Mesenchymal stem cell (in vitro differentiated cells and primary cell): ENCODE measurements at regions not wholly inside any gene's neighbourhood (a gene's known extent, or its start where the extent isn't known, plus 50 kb on each side); places are given as distances from the start of the nearest gene placed in this dataset.

Experiments
- DNase-seq: peaks from one replicate; pipeline ENCODE4 v3.0.0-alpha.2; 2013
- H2AFZ ChIP-seq: one replicate; pipeline ENCODE4 v1.6.1; 2013; ENCODE audit warnings: low read depth, mild to moderate bottlenecking, control low read depth, inconsistent platforms, low read length, moderate library complexity
- H2AK5ac ChIP-seq: 2 replicates; pipeline ENCODE4 v1.6.1; 2013; ENCODE audit warnings: low read length, moderate library complexity, mild to moderate bottlenecking, inconsistent platforms; ENCODE audit not compliant: severe bottlenecking
- H2BK120ac ChIP-seq: one replicate; pipeline ENCODE4 v1.6.1; 2013; ENCODE audit warnings: low read depth, mild to moderate bottlenecking, inconsistent platforms, low read length, moderate library complexity
- H2BK12ac ChIP-seq, 2 experiments: one replicate each; pipeline ENCODE4 v1.6.1; 2013; ENCODE audit warnings: inconsistent platforms in 2 of 2, low read length in 2 of 2, mild to moderate bottlenecking in 2 of 2, moderate library complexity in 2 of 2, control low read depth in 1 of 2
- H2BK15ac ChIP-seq: one replicate; pipeline ENCODE4 v1.6.1; 2013; ENCODE audit warnings: mild to moderate bottlenecking, low read depth, inconsistent platforms; ENCODE audit not compliant: poor library complexity, severe bottlenecking
- H2BK5ac ChIP-seq: 2 replicates; pipeline ENCODE4 v1.6.1; 2013; ENCODE audit warnings: low read depth, mild to moderate bottlenecking, low read length, control low read depth, inconsistent platforms; ENCODE audit not compliant: poor library complexity, severe bottlenecking
- H3K14ac ChIP-seq, 2 experiments: one replicate each; pipeline ENCODE4 v1.6.1; 2013; ENCODE audit warnings: inconsistent platforms in 2 of 2, low read length in 2 of 2, control low read depth in 1 of 2, mild to moderate bottlenecking in 1 of 2, moderate library complexity in 1 of 2
- H3K18ac ChIP-seq, 2 experiments: one replicate each; pipeline ENCODE4 v1.6.1; 2013; ENCODE audit warnings: inconsistent platforms in 2 of 2, low read length in 2 of 2, control low read depth in 1 of 2, low read depth in 1 of 2, mild to moderate bottlenecking in 1 of 2
- H3K23ac ChIP-seq, 2 experiments: one replicate each; pipeline ENCODE4 v1.6.1; 2013; ENCODE audit warnings: inconsistent platforms in 2 of 2, low read length in 2 of 2, mild to moderate bottlenecking in 2 of 2, moderate library complexity in 2 of 2, control low read depth in 1 of 2
- H3K27ac ChIP-seq: 2 replicates; pipeline ENCODE4 v1.5.1; 2013; ENCODE audit warnings: mild to moderate bottlenecking, moderate library complexity, low read length, control low read depth, inconsistent platforms; ENCODE audit not compliant: poor library complexity, severe bottlenecking
- H3K27me3 ChIP-seq, 2 experiments: 2 replicates each; pipeline versions ENCODE4 v1.6.1 to v1.7.0; 2013; ENCODE audit warnings: low read length in 2 of 2, mild to moderate bottlenecking in 2 of 2, moderate library complexity in 2 of 2, control low read depth in 1 of 2, inconsistent platforms in 1 of 2; ENCODE audit not compliant: control insufficient read depth in 1 of 2, insufficient read depth in 1 of 2
- H3K36me3 ChIP-seq, 2 experiments: 2 replicates each; pipeline versions ENCODE4 v1.6.1 to v1.7.0; 2013; ENCODE audit warnings: low read length in 2 of 2, control low read depth in 1 of 2, inconsistent platforms in 1 of 2, low read depth in 1 of 2, mild to moderate bottlenecking in 1 of 2; ENCODE audit not compliant: insufficient read depth in 2 of 2, control insufficient read depth in 1 of 2
- H3K4ac ChIP-seq, 2 experiments: one replicate each; pipeline ENCODE4 v1.6.1; 2013; ENCODE audit warnings: inconsistent platforms in 2 of 2, low read length in 2 of 2, mild to moderate bottlenecking in 2 of 2, moderate library complexity in 2 of 2, control low read depth in 1 of 2, low read depth in 1 of 2
- H3K4me1 ChIP-seq: 2 replicates; pipeline ENCODE4 v1.6.1; 2013; ENCODE audit warnings: low read depth, low read length, control low read depth; ENCODE audit not compliant: control insufficient read depth, insufficient read depth
- H3K4me2 ChIP-seq: 2 replicates; pipeline ENCODE4 v1.6.1; 2013; ENCODE audit warnings: low read length, mild to moderate bottlenecking, inconsistent platforms; ENCODE audit not compliant: poor library complexity, severe bottlenecking
- H3K4me3 ChIP-seq, 2 experiments: 2 replicates each; pipeline versions ENCODE4 v1.5.1 to v1.7.0; 2013; ENCODE audit warnings: low read length in 2 of 2, mild to moderate bottlenecking in 2 of 2, control low read depth in 1 of 2, low read depth in 1 of 2; ENCODE audit not compliant: insufficient read depth in 1 of 2
- H3K79me1 ChIP-seq: replicated peaks from 2 replicates; pipeline ENCODE4 v1.6.1; 2013; ENCODE audit warnings: mild to moderate bottlenecking, control low read depth, low read length, inconsistent platforms; ENCODE audit not compliant: poor library complexity, severe bottlenecking
- H3K9ac ChIP-seq: 2 replicates; pipeline ENCODE4 v1.7.0; 2013; ENCODE audit warnings: mild to moderate bottlenecking, low read length, moderate library complexity
- H3K9me3 ChIP-seq: 2 replicates; pipeline ENCODE4 v1.7.0; 2013; ENCODE audit warnings: mild to moderate bottlenecking, low read length; ENCODE audit not compliant: control insufficient read depth
- H4K8ac ChIP-seq: one replicate; pipeline ENCODE4 v1.6.1; 2013; ENCODE audit warnings: inconsistent platforms, mild to moderate bottlenecking, low read length, moderate library complexity
- H4K91ac ChIP-seq: one replicate; pipeline ENCODE4 v1.6.1; 2013; ENCODE audit warnings: mild to moderate bottlenecking, low read length, inconsistent platforms
- WGBS: methylation state at CpG from one replicate; pipeline ENCODE4 v1.1.7; 2013; ENCODE audit warnings: mixed read lengths; 5-methylcytosine and 5-hydroxymethylcytosine counted together

GRCh38 chr6:67896476-67896875 is 738.6 kb upstream of the ADGRB3 start:
- Histone ChIP-seq H3K9me3 (peaks cover 11% of the 10 kb centered on the region), H4K91ac (no peak overlapping the region), H3K23ac (no peak overlapping the region), H3K79me1 (no peaks in the 10 kb centered on the region), H3K4me2 (no peak overlapping the region), H3K4me1 (no peaks in the 10 kb centered on the region), H2BK120ac (no peak overlapping the region), H3K4me3 (no peak overlapping the region), H2BK15ac (no peak overlapping the region), H2BK5ac (no peak overlapping the region), H2AFZ (no peak overlapping the region), H2BK12ac (no peak overlapping the region), H3K27me3 (no peaks in the 10 kb centered on the region), H3K18ac (no peak overlapping the region), H2AK5ac (no peak overlapping the region), H3K4ac (no peak overlapping the region), H3K14ac (peak overlapping the region in 1 of 2 experiments; percentile 55), H3K36me3 (no peaks in the 10 kb centered on the region), H4K8ac (no peak overlapping the region), H3K9ac (no peak overlapping the region), H3K27ac (no peak overlapping the region)
- no CpG with 5 or more reads among the region's 1 CpG for WGBS
- DNase-seq, result peak; percentile 48

- H3K18ac ChIP-seq, result no peak overlapping the region
- H2BK12ac ChIP-seq, result no peak overlapping the region
- H3K4ac ChIP-seq, result no peak overlapping the region
- H3K9me3 ChIP-seq, result peaks cover 8% of the 10 kb centered on the region
- no peak overlapping the region for H2AK5ac ChIP-seq
- WGBS, result no CpG with 5 or more reads among the region's 2 CpGs
- no peak overlapping the region for H3K4me3 ChIP-seq
- H2AFZ ChIP-seq, result no peak overlapping the region
- H4K8ac ChIP-seq, result no peak overlapping the region
- no peaks in the 10 kb centered on the region for H3K36me3 ChIP-seq
- peak; percentile 2 for DNase-seq
- H3K9ac ChIP-seq, result no peak overlapping the region
- no peak overlapping the region for H4K91ac ChIP-seq
- no peak overlapping the region for H2BK15ac ChIP-seq
- H3K27me3 ChIP-seq, result no peaks in the 10 kb centered on the region
- H2BK120ac ChIP-seq, result no peak overlapping the region
- no peak overlapping the region for H3K4me2 ChIP-seq
- no peak overlapping the region for H3K27ac ChIP-seq
- H3K14ac ChIP-seq, result no peak overlapping the region
- no peak overlapping the region for H2BK5ac ChIP-seq
- no peaks in the 10 kb centered on the region for H3K4me1 ChIP-seq
- no peaks in the 10 kb centered on the region for H3K79me1 ChIP-seq
- no peak overlapping the region for H3K23ac ChIP-seq
Measured at GRCh38 chr6:67889682-67889995, 745.4 kb upstream of the ADGRB3 start.

DNA sequence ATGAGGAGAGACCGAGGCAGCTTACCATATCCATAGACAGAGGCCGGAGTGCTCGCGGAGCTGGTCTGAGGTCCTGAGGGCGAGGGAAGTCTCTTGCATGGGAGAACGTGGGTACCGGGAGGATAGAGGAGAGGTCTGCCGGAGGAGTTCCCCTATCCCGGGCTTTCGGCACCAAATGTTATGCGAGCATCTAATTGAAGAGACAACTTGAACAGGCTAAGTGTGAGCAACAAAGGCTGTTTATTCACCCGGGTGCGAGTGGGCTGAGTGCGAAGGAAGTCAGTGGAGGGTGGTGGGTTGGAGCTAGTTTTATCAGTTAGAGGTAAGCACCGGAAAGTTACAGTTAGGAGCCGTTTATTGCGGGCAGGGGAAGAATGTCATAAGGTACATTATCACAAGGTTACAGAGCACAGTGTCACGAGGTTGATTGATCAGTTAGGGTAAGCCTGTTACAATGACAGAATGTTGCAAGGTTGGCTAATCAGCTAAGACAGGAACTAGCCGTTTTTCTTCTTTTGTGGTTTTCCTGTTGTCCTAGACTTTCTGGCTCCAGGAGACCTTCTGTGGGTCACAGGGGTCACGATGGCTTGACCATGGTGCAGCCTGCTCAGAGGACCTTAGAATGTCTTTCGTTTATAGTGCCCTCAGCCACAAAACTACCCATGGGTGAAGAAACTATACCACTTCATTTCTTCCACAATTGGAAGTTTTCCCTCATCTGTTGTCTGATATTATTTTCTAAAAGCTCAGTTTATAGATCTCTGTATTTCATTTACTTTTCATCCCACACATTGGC is 746.0 kb upstream of the ADGRB3 start:
- peak; percentile 45 for DNase-seq
- WGBS, result 81% methylated on average over 21 of the region's 21 CpGs

GRCh38 chr6:67888546-67888885 is 746.6 kb upstream of the ADGRB3 start:
- Histone ChIP-seq H3K36me3 (no peaks in the 10 kb centered on the region), H3K18ac (no peak overlapping the region), H3K4me2 (no peak overlapping the region), H3K4me1 (no peaks in the 10 kb centered on the region), H3K4me3 (no peak overlapping the region), H3K23ac (no peak overlapping the region), H2AK5ac (no peak overlapping the region), H3K79me1 (no peaks in the 10 kb centered on the region), H3K9me3 (peaks cover 11% of the 10 kb centered on the region), H3K4ac (peak overlapping the region in 1 of 2 experiments; percentile 67), H4K8ac (no peak overlapping the region), H4K91ac (no peak overlapping the region), H2BK12ac (peak overlapping the region; percentile 1 to 95), H3K27ac (no peak overlapping the region), H2AFZ (no peak overlapping the region), H3K27me3 (no peaks in the 10 kb centered on the region), H3K14ac (no peak overlapping the region), H3K9ac (no peak overlapping the region), H2BK5ac (no peak overlapping the region), H2BK15ac (no peak overlapping the region), H2BK120ac (peak overlapping the region; percentile 51)
- 88% methylated on average over 9 of the region's 9 CpGs for WGBS
- no peak for DNase-seq

More for the DNA sequence above, 746.0 kb upstream of the ADGRB3 start:
- peak overlapping the region; percentile 51 for H2BK120ac ChIP-seq
- H3K4me2 ChIP-seq, result no peak overlapping the region
- H3K23ac ChIP-seq, result no peak overlapping the region
- H3K79me1 ChIP-seq, result no peaks in the 10 kb centered on the region
- no peak overlapping the region for H3K14ac ChIP-seq
- peak overlapping the region; percentile 1 to 95 for H2BK12ac ChIP-seq
- no peak overlapping the region for H2BK5ac ChIP-seq
- H2AFZ ChIP-seq, result no peak overlapping the region
- no peak overlapping the region for H3K4ac ChIP-seq
- H3K4me3 ChIP-seq, result no peak overlapping the region
- H3K27me3 ChIP-seq, result no peaks in the 10 kb centered on the region
- no peak overlapping the region for H4K8ac ChIP-seq
- no peaks in the 10 kb centered on the region for H3K36me3 ChIP-seq
- no peak overlapping the region for H3K27ac ChIP-seq
- no peak overlapping the region for H3K18ac ChIP-seq
- no peak overlapping the region for H2AK5ac ChIP-seq
- H3K4me1 ChIP-seq, result no peaks in the 10 kb centered on the region
- no peak overlapping the region for H2BK15ac ChIP-seq
- no peak overlapping the region for H4K91ac ChIP-seq
- H3K9me3 ChIP-seq, result peaks cover 10% of the 10 kb centered on the region
- H3K9ac ChIP-seq, result no peak overlapping the region
